NCI-H128 (cell line): ENCODE measurements at regions not wholly inside any gene's neighbourhood (a gene's known extent, or its start where the extent isn't known, plus 50 kb on each side); places are given as distances from the start of the nearest gene placed in this dataset.

Source experiments
- DNase-seq: peaks from one replicate; lab custom pipeline; 2025; ENCODE audit not compliant: unreplicated experiment; lab: John Stamatoyannopoulos, UW

- DNase-seq, result no peak
Observed at GRCh38 chr1:164233149-164233548, 325.8 kb upstream of the PBX1 start.

GRCh38 chr1:164240081-164240480 is 318.9 kb upstream of the PBX1 start:
- no peak for DNase-seq

DNA sequence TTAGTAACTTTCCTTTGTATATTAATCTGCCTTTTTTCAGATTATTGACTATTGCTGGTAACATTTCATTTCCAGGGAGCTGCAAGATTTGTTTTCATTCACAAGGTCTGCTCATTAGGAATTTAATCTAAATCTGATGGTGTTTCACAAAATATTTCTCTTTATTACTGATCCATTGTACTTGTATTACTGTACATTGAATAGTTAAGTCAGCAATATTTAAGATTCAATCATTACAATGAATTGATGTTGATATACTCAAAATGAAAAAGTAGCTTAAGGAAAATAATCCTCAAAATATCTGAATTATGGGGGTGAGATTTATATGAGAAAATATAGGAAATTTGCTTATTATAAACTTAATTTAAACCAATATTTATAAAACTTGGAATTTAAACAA is 308.6 kb upstream of the PBX1 start:
- DNase-seq, result no peak

DNA sequence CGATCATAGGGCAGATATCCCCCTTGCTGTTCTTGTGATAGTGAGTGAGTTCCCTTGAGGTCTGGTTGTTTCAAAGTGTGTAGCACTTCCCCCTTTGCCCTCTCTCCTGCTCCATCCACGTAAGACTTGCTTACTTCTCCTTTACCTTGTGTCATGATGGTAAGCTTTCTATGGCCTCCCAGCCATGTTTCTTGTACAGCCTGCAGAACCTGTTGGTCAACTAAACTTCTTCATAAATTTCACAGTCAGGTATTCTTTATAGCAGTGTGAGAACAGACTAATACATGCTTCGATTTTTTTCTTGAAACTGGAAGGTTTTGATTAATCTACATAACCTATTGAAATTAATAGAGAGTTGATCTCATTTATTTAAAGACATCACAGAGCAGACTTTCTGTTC is 302.5 kb upstream of the PBX1 start:
- DNase-seq, result no peak

DNA sequence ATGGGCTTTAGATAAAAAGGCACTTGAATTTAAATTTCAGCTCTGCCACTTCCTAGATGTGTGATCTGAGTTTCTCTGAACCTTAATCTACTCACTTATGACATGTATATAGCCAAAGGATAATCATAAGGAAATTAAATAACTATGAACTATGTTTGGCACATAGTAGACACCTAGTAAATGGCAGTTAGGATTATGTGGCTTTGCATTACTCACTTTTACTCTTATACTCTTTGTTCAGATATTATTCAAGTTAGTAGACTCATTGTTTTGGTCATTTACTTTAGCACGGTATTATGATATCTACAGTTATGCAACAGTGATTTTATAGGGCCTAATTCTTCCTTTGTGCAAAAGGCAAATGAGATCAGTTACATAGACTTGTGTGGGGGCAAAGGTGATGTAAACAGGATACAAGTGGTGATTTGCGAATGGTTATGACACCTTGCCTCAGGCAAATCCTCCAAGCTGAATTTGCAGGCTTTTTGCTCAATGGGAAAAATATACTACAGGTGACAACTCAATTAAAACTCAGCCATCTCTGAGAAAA is 297.2 kb upstream of the PBX1 start:
- no peak for DNase-seq

- no peak for DNase-seq
Observed at GRCh38 chr1:164263540-164263939, 295.4 kb upstream of the PBX1 start.

DNA sequence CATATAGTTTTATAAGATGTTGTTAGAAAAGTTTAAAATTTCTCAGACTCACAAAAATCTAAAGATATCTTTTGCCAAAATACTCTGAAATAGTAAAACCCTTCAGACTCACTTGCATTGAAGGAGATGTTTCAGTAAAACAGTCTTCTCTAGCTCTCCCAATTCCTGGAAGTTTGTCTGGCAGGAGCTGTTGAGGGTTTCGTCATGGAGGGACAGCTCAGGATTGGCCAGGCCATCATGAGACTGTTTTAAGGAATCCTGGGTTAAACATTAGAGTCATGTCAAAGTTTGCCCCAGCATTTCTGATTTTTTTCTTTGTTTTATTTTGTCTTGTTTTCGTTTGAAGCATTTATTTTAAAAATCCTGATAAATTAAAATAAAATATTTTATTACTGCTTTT is 293.8 kb upstream of the PBX1 start:
- no peak for DNase-seq

DNA sequence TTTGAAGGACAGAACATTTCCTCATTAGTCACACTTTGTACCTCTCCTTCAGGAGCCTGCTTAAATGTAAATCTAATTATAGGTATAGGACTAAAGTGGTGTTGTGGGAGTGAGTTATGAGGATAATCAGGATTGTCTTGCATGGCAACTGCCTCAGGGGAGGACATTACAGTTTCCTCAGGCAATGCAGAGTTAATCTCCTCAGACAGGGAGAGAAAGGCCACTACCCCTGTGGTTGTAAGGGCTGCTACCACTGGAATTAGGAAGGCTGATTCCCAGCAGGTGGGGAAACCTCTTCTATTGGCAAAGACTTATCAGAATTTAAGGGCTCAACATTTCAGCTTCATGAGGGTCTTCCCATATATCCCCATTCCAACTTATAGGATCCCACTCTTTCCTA is 286.8 kb upstream of the PBX1 start:
- DNase-seq, result no peak

GRCh38 chr1:164296172-164296571 is 262.8 kb upstream of the PBX1 start:
- no peak for DNase-seq

DNA sequence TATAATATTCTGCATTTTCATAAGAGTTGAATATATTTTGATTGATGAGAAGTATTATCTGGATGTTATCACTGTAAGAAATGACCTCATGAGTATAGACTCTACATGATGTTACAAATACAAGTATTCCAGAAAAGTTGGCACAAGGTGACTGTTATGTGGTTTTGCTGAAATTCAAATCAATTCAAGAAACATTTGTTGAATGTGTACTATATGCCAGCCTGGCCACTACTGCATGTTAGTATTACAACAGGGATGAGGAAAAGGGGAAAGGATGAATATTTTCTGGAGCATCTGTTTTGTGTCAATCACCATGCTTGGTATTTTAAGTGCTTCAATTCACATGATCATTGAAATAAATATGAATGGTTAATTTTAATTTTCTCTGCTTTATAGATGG is 250.9 kb upstream of the PBX1 start:
- no peak for DNase-seq

- DNase-seq, result no peak
Observed at GRCh38 chr1:164310166-164310565, 248.8 kb upstream of the PBX1 start.

DNA sequence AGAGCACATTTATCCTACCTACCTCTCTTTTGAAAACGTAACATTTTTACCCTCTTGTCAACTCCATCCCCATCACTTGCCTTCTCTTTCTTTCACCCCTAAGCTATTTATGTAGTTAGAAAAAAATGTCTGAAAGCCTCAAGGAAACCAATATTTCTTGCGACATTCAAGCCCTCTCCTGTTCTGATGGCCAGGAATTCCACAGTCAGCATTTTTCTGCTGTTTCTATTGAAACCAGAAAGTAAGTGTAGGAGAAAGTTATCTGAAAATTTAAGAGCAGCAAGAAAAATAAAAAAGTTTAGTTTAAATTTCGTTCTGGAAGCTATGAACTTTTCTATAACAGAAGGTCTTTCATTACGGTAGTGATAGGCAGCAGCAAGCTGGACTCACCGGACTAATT is 247.6 kb upstream of the PBX1 start:
- no peak for DNase-seq

DNA sequence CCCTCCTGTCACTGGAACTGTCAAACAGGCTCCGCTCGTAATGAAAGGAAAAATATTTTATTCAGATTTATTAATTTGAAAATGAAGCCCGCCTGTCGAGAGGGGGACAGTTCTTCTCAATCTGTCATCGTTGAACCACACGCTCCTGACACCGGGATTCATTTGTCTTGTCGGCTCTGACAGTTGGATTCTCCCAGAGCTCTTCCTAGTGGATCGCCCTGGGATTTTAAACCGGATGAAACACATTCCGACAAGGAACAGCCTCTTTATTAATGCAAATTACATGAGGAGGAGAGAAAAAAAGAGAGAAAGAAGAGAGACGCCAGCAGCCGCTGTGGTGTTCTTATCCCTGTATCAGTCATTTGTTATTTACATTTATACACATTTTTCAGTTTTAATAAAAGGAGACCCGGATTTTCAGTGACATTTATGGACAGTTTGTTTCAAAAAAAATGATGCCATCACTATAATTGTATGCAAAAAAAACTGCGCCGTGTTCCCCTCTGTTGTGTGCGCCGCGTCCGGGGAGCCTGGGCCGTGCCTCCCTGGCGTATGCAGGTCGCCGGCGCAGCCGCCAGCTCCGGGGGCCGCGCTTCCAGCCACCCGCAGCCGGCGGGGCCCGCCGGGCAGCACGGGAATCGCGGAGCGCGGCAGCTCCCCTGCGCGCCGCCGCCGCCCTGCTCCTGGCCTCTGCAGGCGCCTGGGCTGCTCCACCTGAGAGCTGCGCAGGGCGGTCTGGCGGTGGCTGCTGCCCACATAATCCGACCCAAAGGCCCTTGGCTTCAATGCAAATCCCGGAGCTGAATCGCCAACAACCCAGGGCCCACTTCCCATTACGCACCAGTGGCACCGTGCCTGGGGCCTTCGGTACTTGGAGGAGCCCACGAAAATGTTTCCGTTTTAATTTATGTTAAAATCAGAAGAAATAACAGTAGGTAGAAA is 237.9 kb upstream of the PBX1 start:
- DNase-seq, result no peak

- no peak for DNase-seq
Observed at GRCh38 chr1:164325786-164326185, 233.2 kb upstream of the PBX1 start.

DNA sequence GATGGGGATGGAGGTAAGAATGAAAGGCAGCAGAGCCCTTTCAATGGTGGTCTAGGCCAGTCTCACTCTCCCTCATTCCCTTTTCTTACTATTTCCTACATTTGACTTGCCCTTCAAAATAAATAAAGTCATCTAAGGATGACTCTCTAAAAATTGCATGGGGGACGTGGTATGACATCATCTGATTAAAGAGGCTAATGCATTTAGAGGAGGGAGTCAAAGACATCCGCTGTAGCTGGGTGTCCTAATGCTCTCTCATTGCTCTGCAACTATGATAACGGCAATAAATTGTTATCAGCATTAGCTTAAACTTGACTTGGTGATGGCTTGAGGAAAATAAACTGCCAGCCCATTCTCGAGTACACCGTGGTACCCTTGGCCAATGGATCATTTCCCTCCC is 225.6 kb upstream of the PBX1 start:
- DNase-seq, result no peak

- DNase-seq, result no peak
Observed at GRCh38 chr1:164337394-164337793, 221.6 kb upstream of the PBX1 start.

DNA sequence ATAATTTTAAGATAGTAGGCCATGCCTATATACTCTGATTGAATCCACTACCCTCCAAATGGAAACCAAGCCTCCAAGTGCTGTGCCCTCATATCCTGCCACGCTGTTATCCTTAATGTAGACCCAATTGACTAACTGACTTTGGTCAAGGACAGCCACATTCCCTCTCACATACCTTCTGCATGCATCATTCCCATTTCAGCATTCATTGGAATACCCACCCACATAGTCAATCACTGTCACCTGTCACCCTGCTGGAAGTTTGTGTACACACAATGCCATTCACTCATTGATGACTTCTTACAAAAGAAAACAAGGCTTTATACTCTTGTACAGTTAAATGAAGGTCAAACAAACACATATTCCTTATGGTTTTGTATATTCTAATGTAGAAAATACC is 221.1 kb upstream of the PBX1 start:
- DNase-seq, result no peak

DNA sequence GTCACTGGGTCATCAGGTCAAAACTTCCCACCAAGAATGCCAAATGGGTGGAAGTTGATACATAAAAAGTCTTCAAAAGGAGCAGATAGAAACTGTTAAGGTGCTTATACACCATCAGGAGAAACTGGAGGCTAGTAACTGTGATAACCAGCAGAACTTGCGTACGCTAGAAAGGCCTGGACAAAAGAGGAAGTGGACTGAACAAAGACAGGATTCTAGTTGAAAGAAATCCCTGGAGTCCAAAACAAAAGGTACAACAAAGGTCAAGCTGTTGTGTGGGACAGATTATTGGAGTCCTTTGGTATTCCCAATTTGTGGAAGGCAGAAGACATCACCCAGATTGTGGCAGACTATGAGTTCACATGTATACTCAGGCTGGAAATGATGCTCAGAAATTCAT is 215.8 kb upstream of the PBX1 start:
- DNase-seq, result no peak

- DNase-seq, result no peak
Observed at GRCh38 chr1:164347980-164348379, 211.0 kb upstream of the PBX1 start.

DNA sequence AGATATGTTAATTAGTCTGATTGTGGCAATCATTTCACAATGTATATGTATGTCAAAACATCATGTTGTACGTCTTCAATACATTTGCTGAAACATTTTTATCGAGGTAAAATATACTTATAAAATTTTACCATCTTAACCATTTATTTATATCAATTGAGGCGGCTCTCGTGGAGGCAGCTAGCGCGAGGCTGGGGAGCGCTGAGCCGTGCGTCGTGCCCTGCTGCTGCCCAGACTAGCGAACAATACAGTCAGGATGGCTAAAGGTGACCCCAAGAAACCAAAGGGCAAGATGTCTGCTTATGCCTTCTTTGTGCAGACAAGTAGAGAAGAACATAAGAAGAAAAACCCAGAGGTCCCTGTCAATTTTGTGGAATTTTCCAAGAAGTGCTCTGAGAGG is 202.5 kb upstream of the PBX1 start:
- DNase-seq, result no peak

GRCh38 chr1:164360265-164360664 is 198.7 kb upstream of the PBX1 start:
- no peak for DNase-seq

DNA sequence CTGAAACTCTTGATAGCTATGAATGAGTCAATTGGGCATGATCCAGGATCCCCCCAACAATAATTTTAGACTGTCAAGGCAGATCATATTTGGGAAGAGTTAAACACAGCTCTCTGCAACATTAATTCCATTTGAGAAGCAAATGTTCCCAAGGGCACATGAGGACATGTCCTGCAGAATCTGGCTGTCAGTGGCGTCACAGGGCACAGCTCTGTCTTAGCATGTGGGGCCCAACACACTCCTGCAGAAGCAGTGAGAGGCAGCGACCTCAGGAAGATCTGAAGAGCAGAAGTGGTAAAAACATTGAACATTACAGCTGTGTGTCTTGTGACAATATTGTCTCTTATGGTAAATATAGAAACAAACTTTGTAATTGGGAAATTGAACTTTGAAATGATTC is 197.1 kb upstream of the PBX1 start:
- no peak for DNase-seq

- no peak for DNase-seq
Observed at GRCh38 chr1:164363980-164364379, 195.0 kb upstream of the PBX1 start.
